Stimulated activated CD4-positive, alpha-beta T cell treated with anti-CD3 and anti-CD28 coated beads, Interleukin-4, amount 100 ng/mL, for 24 hours (primary cell): ENCODE measurements at regions not wholly inside any gene's neighbourhood (a gene's known extent, or its start where the extent isn't known, plus 50 kb on each side); places are given as distances from the start of the nearest gene placed in this dataset.

Experiments used
- DNase-seq: peaks from one replicate; pipeline ENCODE4 v3.0.0-alpha.2; 2020

GRCh38 chr9:89655990-89656657 is 51.3 kb downstream of the GADD45G start:
- no peak for DNase-seq

DNA sequence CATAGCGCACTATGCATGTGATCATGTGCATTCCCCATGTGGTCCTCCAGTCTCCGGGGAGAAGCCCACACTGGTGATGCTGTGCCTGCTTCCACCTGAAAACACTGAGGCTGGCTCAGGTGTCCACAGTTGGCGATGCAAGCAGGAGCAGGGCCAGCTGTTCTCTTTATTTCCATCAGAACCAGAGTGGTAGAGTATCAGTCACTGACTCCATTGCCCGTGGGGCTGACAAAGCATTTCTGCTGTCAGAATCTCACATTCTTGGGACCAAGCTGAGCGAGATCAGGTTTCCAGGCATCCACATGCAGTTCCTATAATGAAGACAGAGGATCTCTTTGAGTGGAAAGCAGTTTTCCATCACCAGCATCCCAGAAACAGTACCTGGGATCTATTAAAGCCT is 52.5 kb downstream of the GADD45G start:
- no peak for DNase-seq

DNA sequence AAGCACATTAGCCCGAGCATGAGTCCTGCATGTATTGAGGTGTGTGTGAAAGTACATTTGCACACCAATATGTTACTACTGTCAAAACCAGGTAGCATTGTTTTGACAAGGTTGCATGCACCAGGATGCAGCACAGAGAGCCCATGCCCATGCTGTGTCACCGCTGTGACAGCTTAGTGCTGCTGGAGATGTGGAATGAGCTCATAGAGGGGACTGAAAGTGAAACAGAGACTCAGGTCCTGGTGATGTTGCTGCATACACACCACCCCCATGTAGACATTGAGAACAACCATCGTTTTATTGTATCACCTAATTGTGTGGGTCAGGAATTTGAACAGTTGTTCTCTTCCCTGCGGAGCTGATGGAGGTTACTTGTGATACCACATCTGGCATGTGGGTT is 53.0 kb downstream of the GADD45G start:
- DNase-seq: peak; percentile 19

GRCh38 chr9:89658401-89658800 is 53.6 kb downstream of the GADD45G start:
- DNase-seq: no peak

DNA sequence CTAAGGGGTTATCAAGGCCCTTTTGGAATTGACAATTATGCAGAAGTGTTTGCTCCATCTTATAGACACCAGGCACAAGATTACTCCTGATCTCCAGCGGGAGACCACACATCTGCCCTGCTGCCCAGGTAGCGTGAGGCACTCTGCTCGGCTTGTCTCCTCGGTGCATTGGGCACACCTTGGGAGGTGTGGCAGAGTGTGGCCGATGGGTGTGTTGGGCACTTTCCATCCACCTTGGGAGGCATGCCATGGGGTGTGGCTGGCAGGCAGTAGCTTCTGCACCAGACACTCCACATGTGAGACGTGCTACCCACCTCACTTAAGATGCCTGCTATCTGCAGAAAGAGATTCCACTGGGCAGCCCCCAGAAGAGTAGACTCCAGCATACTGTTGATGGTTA is 54.1 kb downstream of the GADD45G start:
- DNase-seq: no peak

- no peak for DNase-seq
These were observed 54.7 kb downstream of the GADD45G start for GRCh38 chr9:89659473-89659872.

DNA sequence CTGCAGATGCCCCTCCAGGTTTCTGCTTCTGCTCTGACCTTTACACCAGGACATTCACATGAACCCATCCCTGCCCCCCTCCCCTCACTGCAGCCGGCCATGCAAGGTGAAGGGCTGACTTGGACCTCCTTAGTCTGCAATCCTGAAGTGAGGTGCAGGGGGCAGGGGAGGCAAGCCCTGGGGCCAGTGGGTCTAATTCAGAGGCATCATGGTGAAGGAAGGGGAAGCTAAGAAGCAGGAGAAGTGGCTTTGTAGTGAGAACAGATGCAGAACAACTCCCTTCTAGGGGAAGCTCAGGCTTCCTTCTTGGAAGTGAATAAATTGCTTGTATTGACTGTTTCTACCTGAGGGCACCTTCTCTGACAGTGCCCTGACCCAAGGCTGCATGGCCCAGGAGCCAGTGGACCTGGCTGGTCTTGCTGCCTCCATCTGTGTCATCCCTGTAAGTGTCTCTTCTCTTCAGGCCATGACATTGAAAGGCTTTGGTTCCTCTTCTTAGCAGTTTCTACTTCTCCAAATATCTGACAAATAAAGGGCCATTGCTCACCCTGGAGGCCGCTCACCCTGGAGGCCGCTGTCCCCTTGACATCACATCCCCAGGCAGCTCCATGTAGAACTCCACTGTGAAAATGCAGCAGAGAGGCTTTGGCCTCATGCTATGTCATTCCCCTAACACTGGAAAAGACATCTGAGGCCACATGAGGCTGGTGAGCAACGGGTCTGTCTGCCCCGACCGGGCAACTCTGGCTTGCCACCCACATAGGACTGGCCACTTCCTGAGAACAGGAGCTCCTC is 55.3 kb downstream of the GADD45G start:
- no peak for DNase-seq

GRCh38 chr9:89661391-89661949 is 56.7 kb downstream of the GADD45G start:
- no peak for DNase-seq

GRCh38 chr9:89661956-89662717 is 57.3 kb downstream of the GADD45G start:
- no peak for DNase-seq

DNA sequence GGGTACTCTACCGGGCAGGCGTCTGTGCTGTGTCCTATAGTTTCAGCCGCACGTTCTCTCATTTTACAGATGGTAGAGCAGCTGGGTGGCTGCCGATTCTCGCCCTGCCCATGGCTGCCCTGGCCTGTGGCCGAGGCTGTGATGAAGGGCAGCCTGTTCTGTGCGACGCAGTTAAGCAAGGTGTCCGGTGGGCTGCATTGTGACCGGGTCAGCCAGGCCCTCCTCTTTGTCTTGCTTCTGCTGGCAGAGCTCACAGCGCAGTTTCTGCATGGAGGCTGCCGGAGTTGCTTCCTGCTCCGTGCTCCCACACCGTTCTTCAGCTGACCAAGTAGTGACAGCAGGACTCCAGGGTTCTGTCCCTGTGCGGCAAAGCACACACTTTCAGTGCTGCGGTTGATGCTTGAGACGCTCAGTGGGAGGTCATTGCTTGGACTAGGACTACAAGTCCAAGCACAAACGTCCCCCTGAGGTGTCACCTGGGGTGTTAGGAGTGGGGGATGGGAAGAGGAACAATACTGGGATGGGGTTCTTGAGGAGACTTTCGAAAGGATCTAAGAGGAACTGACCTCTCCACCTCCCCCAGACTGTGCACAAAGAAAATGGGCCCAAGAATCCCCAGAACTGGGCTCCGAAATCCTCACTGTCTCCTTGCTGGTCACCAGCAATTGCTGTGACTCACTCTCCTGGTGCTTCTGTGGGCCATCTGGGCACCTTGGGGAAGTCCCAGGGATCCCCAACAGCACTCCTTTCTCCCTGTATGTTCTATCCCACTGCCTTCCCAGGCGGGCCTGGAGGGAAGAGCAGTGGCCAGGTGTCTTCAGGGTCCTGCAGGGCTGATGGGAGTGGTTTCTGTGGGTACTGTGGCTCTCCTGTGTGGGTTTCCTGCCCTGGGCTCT is 58.2 kb downstream of the GADD45G start:
- no peak for DNase-seq

GRCh38 chr9:89663614-89663970 is 58.8 kb downstream of the GADD45G start:
- DNase-seq: no peak

DNA sequence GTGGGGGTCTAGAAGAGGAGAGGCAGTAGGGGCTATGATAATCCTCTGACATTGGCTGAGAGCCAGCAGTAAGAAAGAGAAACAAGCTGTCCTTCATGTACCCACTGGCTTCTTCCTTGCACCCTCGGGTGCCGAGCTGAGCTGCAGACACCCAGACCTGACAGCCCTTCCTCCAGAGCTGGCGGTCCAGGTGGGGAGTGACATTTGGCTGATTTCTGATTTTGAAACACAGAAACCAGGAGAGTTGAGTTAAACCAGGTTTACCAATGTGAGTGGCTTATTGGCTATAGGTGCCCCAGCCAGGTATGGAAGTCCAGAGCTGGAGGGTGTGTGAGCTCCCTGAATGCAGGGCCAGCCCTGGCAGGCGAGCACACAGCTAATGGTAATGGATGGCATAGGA is 59.2 kb downstream of the GADD45G start:
- DNase-seq: no peak

- no peak for DNase-seq
These were observed 60.1 kb downstream of the GADD45G start for GRCh38 chr9:89664896-89665329.

DNA sequence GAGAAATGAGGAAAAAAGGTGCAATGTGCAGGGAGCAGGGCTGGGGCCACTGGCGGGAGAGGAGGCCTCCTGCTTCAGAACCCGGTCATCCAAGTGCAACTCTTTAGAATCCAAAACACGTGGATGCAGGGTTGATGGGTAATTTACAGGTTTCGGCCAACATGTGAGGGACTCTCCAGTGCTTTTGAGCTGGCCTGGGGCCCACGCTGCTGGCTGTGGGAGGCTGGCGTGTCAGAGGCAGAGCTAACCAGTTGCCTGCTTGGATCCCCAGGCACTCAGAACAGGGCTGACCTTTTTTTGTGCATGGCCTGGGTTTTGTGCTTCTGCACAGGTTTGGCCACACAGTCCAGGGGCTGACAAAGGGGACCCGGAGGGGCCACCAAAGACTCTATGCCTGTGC is 61.6 kb downstream of the GADD45G start:
- DNase-seq: no peak

DNA sequence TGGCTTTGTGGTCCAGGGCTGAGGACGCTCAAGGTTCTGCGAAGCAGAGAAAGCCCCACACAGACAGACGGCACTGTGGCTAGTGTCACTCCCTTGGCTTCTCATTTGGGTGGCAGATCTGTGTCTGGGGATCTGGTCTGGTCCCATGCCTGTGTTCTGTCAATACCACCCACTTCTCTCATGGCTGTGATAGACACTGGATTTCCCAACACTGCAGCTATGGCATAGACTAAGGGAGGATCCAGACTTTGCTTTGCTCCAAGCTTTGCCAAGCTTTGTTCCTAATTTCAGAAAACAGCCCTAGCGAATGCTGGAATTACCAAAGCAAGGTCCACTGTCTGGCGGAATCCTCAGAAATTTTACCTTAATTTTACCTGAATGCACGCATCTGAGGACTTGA is 62.1 kb downstream of the GADD45G start:
- DNase-seq: no peak

DNA sequence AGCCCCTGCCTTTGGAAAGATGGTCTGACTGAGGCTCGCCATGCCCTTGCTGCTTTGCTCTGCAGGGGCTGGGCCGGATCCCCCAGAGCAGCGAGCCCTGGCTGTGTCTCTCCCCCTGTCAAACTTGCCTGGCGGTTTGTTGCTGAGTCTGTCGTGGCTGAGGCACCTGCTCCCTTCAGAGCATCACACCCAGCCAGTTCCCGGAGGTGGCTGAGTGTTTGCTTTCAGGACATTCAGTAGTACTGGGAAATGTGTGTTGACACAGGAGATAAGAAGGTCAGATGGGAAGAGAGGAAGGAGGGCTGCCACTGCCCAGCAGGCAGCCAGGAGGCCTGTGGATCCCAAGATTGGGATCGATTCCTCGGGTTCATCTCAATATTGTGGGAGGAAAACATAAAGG is 62.9 kb downstream of the GADD45G start:
- no peak for DNase-seq

DNA sequence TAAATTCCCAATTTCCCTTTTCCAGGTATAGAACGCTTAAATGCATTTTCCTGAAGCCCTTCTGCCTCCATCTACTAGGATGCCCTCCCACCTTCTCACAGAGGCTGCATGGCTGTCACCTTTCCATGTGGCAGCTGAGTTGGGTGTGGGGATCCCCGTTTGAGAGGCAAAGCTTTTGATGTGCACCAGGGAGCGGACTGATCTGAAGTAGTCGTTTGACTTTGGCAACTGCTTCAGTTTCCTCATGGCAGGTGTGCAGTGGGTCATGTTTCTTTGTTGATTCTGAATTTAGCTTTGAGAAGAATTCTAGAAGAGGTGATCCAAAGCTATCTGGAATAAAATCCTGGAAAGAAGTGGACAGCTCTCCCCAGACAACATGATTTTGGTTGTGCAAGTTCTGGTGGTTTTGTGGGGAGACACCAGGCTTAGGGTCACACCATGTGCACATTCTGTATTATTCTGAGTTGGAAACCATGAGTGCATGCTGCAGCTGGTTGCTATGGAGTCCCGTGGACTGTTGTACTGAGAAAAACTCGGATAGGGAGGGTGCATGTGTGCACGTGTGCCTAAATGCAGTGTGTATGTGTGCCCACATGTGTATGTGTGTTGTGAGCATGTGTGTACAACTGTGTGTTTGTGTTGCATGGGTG is 63.5 kb downstream of the GADD45G start:
- DNase-seq: no peak

DNA sequence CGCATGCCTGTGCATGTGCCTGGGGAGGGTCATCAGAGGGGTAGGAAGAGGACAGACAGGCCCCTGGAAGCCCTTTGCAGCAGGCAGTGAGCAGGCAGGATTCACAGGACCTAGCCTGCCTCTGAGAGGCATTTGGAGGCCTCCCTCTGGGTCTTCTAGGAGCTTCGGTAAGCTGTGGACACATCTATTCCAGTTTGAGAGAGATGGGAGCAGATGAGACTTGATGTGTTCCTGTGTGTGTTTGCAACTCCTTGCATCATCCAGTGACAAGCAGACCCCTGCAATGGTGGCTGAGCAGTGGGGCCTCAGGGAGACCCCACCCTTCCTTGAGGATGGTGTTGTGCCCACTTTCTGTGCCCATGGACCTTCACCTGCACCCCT is 64.0 kb downstream of the GADD45G start:
- DNase-seq: no peak

GRCh38 chr9:89669361-89669842 is 64.6 kb downstream of the GADD45G start:
- no peak for DNase-seq

GRCh38 chr9:89670114-89670513 is 65.3 kb downstream of the GADD45G start:
- DNase-seq: no peak

GRCh38 chr9:89670801-89671434 is 66.1 kb downstream of the GADD45G start:
- DNase-seq: no peak
